ENCODE measurements at regions not wholly inside any gene's neighbourhood (a gene's known extent, or its start where the extent isn't known, plus 50 kb on each side); places are given as distances from the start of the nearest gene placed in this dataset.

GRCh38 chr1:219276049-219276738 lies 102.5 kb downstream of the LYPLAL1 start:
- Histone ChIP-seq H3K4me1 (ENCODE audit: control insufficient read depth in 1 of 2, insufficient read depth in 2 of 2, low read length in 2 of 2) (peaks cover 0 to 5% of the 10 kb centered on the region in 2 experiments; a peak in 2 of 4 replicates), H3K9me3 (ENCODE audit: control insufficient read depth in 1 of 2, insufficient read depth in 1 of 2, low read depth in 1 of 2, low read length in 2 of 2) (no peaks in the 10 kb centered on the region), H2AFZ (ENCODE audit: low read depth, low read length, poor library complexity, severe bottlenecking) (no peak overlapping the region), H3K79me2 (ENCODE audit: insufficient read depth, low read length) (no peaks in the 10 kb centered on the region), H3K4me2 (ENCODE audit: low read length) (no peak overlapping the region), H3K36me3 (ENCODE audit: control insufficient read depth in 1 of 2, insufficient read depth in 2 of 2, low read length in 2 of 2) (no peaks in the 10 kb centered on the region), H3K27ac (ENCODE audit: low read depth, low read length) (no peak overlapping the region), H3K9ac (ENCODE audit: low read length) (no peak overlapping the region), H3K27me3 (ENCODE audit: insufficient read depth, low read length) (no peaks in the 10 kb centered on the region), H3K4me3 (replicated peaks in 1 of 2; ENCODE audit: low read depth in 1 of 2, low read length in 2 of 2) (no peak overlapping the region), H3K9me2 (ENCODE audit: insufficient read depth) (no peaks in the 10 kb centered on the region), H4K20me1 (ENCODE audit: insufficient read depth) (no peaks in the 10 kb centered on the region)
- CTCF ChIA-PET, result no interaction called here
- POLR2A ChIA-PET, result no interaction called here
- ATAC-seq (no peak), DNase-seq (ENCODE audit: low read depth, low spot score) (no peak)
- no peak for TF ChIP-seq ELF1 (IDR thresholded peaks at IDR 0.05; ENCODE audit: borderline replicate concordance, low read depth)
- no peak for TF ChIP-seq YY1 (IDR thresholded peaks at IDR 0.05; ENCODE audit: extremely low read depth, insufficient replicate concordance, low read depth, low read length)
- TF ChIP-seq ZFX (IDR thresholded peaks at IDR 0.05), result no peak
- TF ChIP-seq FOSL1 (IDR thresholded peaks at IDR 0.05; ENCODE audit: low read depth), result no peak
- no peak for TF ChIP-seq TCF7L2 (IDR thresholded peaks at IDR 0.05; ENCODE audit: borderline replicate concordance, extremely low read depth, insufficient read depth, insufficient read length)
- TF ChIP-seq ZBTB33 (IDR thresholded peaks at IDR 0.05; ENCODE audit: extremely low read depth, insufficient replicate concordance, low read length), result no peak
- TF ChIP-seq EZH2phosphoT487 (IDR thresholded peaks at IDR 0.05; ENCODE audit: borderline replicate concordance), result no peak
- no peak for TF ChIP-seq EGR1 (IDR thresholded peaks at IDR 0.05; ENCODE audit: low read depth)
- TF ChIP-seq POLR2A (IDR thresholded peaks at IDR 0.05; ENCODE audit: borderline replicate concordance, extremely low read depth, insufficient read depth, insufficient read length), result no peak
- TF ChIP-seq CBX3 (IDR thresholded peaks at IDR 0.05; ENCODE audit: low read depth), result no peak
- TF ChIP-seq CEBPB (IDR thresholded peaks at IDR 0.05; ENCODE audit: low read depth), result no peak
- RAD21 ChIA-PET (ENCODE audit: low non-redundant PET in 1 of 2, low total read pairs in 2 of 2, uncharacterized antibody in 2 of 2, unreplicated experiment in 2 of 2), result no interaction called here
- no TSS peak for BruUV-seq (replicated peaks)
- intact Hi-C loops (cut with micrococcal nuclease), result no loop called here

Data from HCT116 (cell line).